ENCODE measurements at regions not wholly inside any gene's neighbourhood (a gene's known extent, or its start where the extent isn't known, plus 50 kb on each side); places are given as distances from the start of the nearest gene placed in this dataset.

DNA sequence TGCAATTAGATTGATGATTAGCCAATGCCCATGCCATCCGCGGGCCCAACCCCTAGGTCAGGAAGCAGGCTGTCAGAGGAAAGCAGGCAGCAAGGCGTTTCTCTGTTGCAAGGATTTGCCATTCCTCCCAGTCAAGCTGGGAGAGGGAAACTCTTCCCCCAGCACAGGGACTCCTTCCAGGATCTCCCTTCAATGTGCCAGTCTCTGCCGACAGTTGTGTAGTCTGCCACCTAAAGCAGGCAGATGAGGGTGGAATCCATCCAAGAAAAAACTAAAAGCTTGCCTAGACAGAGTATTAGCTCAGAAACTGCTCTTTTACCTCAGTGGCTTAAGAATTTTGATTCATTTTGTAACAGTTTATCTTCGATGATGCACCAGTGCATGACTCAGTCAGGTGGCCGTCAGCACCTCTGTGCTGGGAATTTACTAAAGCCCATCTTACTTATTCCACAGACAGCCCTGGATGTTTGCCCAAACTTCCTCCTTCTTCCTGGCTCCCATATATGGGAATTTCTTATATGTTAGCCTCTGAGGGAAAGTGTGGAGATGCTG is 501.5 kb upstream of the THBS1 start:
- no peak overlapping the region for H3K4me3 Mint-ChIP-seq
- DNase-seq (ENCODE audit: low spot score in 2 of 2) (no peak), ATAC-seq (no peak)
- no peaks in the 10 kb centered on the region for H3K36me3 Mint-ChIP-seq
- no peaks in the 10 kb centered on the region for H3K9me3 Mint-ChIP-seq
- no peak overlapping the region for H3K27ac Mint-ChIP-seq
- H3K4me1 Mint-ChIP-seq = no peaks in the 10 kb centered on the region

DNA sequence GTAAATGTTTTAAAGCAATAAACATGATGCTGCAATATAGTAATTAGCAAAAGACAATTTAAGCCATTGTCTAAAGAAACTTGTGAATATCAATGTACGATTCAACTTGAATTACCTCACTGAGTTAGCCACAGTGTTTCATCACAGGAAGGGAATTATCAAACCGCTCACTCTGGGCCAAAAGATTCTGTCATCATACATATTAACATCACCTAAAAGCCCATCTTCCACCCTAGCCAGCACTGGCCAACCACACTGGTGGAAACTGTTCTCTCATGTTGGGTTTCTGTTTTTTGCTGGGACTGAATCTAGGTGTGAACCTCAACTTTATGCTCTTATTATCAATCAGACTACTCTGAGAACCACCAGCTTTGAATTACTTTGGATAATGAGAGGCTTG is 497.7 kb upstream of the THBS1 start:
- Mint-ChIP-seq H3K36me3 (no peaks in the 10 kb centered on the region), H3K27ac (no peak overlapping the region), H3K4me1 (no peaks in the 10 kb centered on the region), H3K4me3 (no peak overlapping the region), H3K9me3 (no peaks in the 10 kb centered on the region)
- DNase-seq (ENCODE audit: low spot score in 2 of 2) = no peak
- peak; percentile 49 for ATAC-seq

DNA sequence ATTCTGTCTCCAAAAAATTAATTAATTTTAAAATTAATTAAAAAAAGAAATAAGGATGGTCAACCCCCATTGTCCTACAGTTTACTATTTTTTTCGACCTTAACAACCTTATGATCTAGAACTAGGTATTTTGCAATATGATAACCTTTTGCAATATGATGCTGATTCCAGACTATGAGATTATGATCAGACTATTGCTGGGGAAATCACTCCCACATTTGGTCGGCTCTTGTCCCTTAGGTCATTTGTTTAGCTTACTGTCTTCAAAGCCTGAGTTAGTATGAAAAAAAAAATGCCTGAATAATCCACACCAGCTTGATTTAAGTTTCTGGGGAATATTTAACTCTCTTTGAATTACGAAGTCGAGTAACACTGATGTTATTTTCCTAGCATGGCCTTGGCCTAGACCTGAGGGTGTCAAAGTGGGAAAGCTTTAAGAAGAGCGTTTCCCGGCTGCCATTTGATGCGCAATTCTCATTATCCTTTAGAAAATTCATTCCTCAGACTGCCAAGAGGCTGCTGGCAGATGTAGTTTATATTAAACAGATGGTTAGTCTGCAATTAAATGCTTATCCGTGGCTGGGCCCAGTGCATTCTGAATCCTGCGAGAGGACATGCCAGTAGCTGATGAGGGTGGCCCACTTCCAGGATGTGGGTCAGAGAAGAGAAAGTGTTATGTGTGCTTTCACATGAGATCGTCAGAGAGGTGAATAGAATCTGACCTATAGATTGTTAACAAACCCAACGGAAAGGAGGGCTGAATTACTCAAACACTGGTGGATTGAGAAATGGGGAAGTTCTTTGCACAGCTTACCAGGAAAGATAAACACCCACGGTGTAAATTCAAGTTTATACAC is 496.0 kb upstream of the THBS1 start:
- Mint-ChIP-seq H3K27ac (no peak overlapping the region), H3K9me3 (no peaks in the 10 kb centered on the region), H3K4me3 (no peak overlapping the region), H3K4me1 (no peaks in the 10 kb centered on the region), H3K36me3 (no peaks in the 10 kb centered on the region)
- peak; percentile 64 for ATAC-seq
- no peak for DNase-seq (ENCODE audit: low spot score in 2 of 2)

DNA sequence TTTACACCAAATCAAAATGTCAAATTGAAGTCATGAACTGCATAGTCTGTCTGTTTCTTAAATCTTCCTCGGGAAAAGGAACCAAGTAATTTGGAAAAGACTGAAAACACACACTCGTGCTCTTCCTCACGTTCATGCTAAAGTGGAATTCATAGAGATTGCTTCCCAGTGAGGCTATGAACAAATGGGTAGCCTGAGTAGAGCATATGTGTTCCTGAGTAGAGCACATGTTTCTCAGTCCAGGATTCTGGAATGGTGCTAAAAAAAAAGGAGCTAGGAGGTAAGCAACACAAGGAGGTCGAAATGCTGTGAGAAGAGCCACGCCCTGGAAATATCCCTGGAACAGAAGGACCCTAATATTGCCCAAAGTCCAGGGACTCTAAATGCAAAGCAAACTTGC is 494.2 kb upstream of the THBS1 start:
- no peak overlapping the region for H3K27ac Mint-ChIP-seq
- no peaks in the 10 kb centered on the region for H3K9me3 Mint-ChIP-seq
- ATAC-seq = no peak
- DNase-seq (ENCODE audit: low spot score in 2 of 2) = no peak
- no peaks in the 10 kb centered on the region for H3K36me3 Mint-ChIP-seq
- H3K4me1 Mint-ChIP-seq = no peaks in the 10 kb centered on the region
- no peak overlapping the region for H3K4me3 Mint-ChIP-seq

DNA sequence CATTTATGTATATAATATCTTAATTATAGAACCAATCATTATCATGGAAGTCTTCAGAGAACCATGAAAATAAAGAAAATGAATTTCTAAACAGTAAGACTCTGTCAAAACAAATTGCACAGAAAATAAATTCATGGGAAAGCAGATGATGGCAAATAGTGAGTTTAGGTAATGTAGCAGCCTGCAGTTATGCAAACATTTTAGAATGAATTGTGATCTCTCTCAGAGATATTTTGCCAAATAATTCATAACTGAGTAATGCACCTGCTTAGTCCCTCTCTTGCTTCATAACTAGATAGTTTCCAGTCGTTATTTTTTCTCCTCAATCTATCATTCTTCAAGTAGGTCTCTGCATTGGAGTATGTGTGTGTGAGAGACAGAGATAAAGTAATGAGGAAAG is 492.7 kb upstream of the THBS1 start:
- ATAC-seq = no peak
- H3K9me3 Mint-ChIP-seq = no peaks in the 10 kb centered on the region
- H3K4me3 Mint-ChIP-seq = no peak overlapping the region
- no peaks in the 10 kb centered on the region for H3K36me3 Mint-ChIP-seq
- no peak overlapping the region for H3K27ac Mint-ChIP-seq
- H3K4me1 Mint-ChIP-seq = no peaks in the 10 kb centered on the region
- no peak for DNase-seq (ENCODE audit: low spot score in 2 of 2)

DNA sequence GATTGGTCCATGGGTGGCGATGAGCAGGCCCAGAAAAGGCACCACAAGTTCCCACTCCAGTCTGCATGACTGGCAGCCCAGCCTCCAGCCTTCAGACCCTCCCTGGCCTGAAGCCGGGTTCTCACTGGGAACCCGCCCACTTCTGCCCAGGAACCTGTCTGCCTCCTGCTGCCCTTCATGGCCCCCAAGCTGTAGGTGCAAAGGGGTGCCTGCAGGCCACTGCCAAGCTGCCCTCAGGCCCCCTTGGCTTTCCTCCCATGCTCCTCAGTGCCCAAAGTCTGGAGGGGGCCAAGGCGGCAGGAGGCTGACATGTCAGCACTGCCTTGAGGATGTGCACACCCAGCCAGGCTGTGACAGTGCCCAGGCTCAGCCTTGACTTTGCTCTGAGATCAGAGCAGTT is 488.5 kb upstream of the THBS1 start:
- no peak for DNase-seq (ENCODE audit: low spot score in 2 of 2)
- no peak overlapping the region for H3K27ac Mint-ChIP-seq
- H3K9me3 Mint-ChIP-seq = no peaks in the 10 kb centered on the region
- peak; percentile 16 for ATAC-seq
- H3K4me1 Mint-ChIP-seq = no peaks in the 10 kb centered on the region
- H3K4me3 Mint-ChIP-seq = no peak overlapping the region
- H3K36me3 Mint-ChIP-seq = no peaks in the 10 kb centered on the region

DNA sequence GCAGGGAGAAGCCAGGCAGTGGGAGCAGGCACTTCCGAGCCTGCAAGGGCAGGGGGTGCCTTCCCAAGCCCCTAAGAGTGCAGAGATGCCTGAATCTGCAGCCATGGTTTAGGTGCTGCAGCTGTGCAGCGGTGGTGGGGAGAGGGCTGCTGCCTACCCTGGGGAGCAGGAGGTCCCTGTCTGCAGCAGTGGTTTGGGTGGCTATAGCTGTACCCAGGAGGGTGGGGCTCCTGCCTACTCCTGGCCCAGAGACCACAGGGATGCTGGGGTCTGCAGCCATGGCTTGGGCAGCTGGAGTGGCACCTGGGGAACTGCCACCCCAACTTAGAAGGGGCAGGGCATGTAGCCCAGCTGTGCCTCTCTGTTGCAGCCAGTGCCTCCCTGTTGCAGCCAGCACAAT is 488.1 kb upstream of the THBS1 start:
- peak; percentile 37 for ATAC-seq
- no peaks in the 10 kb centered on the region for H3K9me3 Mint-ChIP-seq
- no peak for DNase-seq (ENCODE audit: low spot score in 2 of 2)
- no peak overlapping the region for H3K27ac Mint-ChIP-seq
- H3K36me3 Mint-ChIP-seq = no peaks in the 10 kb centered on the region
- no peak overlapping the region for H3K4me3 Mint-ChIP-seq
- no peaks in the 10 kb centered on the region for H3K4me1 Mint-ChIP-seq

DNA sequence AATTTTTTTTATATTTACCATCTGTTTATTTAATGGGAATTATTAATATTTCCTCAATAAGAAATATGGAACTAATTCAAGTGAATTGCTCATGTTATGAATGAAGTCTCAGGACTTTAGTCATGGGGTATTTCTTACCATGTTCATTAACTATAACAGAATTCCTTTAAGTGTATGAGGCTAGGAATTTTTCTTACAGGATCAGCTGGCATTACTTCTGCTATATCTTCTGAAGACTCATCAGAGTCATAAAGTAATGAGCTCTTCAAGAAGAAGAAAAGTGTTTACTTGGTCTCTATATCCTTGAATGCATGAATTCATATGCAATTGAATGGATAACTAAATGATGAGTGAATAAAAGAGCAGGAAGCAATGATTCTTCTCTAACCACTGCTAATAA is 486.8 kb upstream of the THBS1 start:
- DNase-seq (ENCODE audit: low spot score in 2 of 2) (no peak), ATAC-seq (no peak)
- H3K9me3 Mint-ChIP-seq = no peaks in the 10 kb centered on the region

DNA sequence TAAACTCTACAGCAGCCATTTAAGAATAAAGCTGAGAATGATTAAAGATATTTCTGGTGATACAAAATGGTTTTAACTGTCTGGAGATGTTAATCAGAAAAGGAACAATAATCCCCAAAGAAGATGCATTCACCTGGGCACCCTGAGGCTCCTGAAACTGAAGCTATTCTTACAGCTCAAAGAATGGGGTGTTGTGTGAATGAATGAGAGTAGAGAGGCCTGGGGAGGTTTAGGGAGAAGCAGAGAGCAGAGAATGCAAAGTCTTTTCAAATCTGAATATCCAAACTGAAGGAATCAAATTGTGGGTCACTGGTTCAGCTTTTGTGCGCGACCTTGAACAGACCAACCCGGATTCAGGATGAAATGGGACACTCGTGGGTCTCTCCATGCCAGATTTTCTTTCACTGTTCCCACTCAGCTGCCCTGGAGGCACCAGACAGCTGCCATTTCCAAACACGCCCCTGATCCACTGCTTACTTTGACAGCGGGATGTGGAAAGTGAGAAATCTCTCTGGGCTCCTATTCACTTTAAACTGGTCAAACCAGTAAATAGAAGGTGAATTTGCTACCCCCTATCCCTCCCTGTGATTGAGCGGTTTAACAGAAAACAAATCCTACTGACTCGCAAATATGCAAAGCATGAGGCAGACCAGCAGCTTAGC is 485.5 kb upstream of the THBS1 start:
- no peak overlapping the region for H3K4me3 Mint-ChIP-seq
- no peak for DNase-seq (ENCODE audit: low spot score in 2 of 2)
- no peak overlapping the region for H3K27ac Mint-ChIP-seq
- no peaks in the 10 kb centered on the region for H3K4me1 Mint-ChIP-seq
- ATAC-seq = no peak
- no peaks in the 10 kb centered on the region for H3K36me3 Mint-ChIP-seq
- H3K9me3 Mint-ChIP-seq = no peaks in the 10 kb centered on the region

More for the DNA sequence above, 486.8 kb upstream of the THBS1 start:
- no peak overlapping the region for H3K27ac Mint-ChIP-seq
- H3K4me3 Mint-ChIP-seq = no peak overlapping the region
- no peaks in the 10 kb centered on the region for H3K4me1 Mint-ChIP-seq
- H3K36me3 Mint-ChIP-seq = no peaks in the 10 kb centered on the region

DNA sequence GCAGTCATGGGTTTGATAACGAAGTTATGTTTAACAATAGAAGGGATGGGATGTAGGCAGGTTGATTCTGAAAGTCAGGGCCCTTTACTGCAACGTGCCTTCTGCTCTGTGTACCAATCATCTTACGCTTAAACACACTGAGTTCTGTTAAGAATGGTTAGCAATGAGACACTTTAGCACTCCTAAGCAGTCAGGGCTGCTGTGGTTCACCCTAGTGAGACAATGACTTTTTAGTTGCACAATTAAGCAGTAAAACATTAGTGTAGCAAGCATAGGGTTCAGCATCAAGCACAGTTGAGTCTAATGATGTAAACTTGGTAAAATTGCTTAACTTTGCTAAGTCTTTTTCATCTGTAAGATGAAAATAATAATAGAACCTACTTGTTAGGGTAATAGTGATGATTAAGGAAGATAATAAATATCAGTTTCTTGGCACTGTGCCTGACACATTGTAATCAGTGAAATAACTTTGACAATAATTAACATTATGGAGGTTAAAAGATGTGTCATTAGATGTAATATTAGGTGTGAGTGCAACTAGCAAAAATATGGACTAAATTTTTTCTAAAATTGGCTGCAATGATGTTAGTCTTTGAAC is 484.2 kb upstream of the THBS1 start:
- H3K36me3 Mint-ChIP-seq = no peaks in the 10 kb centered on the region
- no peak overlapping the region for H3K4me3 Mint-ChIP-seq
- DNase-seq (ENCODE audit: low spot score in 2 of 2) = no peak
- ATAC-seq = no peak
- no peak overlapping the region for H3K27ac Mint-ChIP-seq
- H3K9me3 Mint-ChIP-seq = no peaks in the 10 kb centered on the region
- no peaks in the 10 kb centered on the region for H3K4me1 Mint-ChIP-seq

DNA sequence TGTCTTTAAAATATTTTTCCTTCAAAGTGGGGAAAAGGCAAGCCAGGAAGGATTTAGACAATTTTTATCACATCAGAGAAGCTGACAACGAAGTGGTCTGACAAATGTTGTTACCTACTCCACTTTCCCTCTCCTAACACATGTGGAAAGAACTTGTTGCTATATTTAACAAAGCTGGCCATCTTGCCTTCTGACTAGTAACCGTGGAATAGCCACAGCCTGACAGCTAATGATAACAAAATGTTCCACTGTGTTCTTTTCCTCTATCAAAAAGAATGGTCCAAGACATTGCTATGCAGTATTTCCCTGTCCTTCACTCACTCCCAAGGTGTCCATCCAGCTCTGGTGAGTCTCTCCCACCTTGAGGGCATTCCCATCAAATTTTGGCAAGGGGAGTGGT is 481.4 kb upstream of the THBS1 start:
- ATAC-seq = no peak
- H3K9me3 Mint-ChIP-seq = peaks cover 6% of the 10 kb centered on the region

DNA sequence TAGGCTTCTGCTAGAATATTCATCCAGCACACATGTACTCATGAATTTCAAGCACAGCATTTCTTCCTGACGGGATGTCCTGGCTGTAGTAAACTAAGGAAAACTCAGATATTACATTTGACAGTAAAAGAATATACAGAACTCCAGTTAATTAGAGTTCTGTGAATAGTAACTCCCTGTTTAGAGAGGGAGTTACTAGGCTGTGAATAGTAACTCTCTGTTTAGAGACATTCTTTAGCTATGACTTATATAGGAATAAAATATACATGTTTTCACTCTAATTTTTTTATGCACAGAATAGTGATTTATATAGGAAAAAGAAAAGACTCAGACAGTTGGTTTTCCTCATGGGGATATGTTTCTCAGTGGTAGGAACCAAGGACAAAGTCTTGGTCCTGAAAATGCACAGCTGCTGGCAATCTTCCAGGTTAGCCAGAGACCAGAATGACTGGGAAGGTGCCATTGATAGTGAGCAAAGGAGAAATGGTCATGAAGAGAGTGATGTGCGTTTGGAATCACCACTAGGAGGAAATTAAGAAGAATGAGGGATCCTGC is 480.7 kb upstream of the THBS1 start:
- no peaks in the 10 kb centered on the region for H3K4me1 Mint-ChIP-seq
- H3K4me3 Mint-ChIP-seq = no peak overlapping the region
- ATAC-seq = no peak
- H3K9me3 Mint-ChIP-seq = peaks cover 6% of the 10 kb centered on the region
- no peaks in the 10 kb centered on the region for H3K36me3 Mint-ChIP-seq
- no peak overlapping the region for H3K27ac Mint-ChIP-seq
- DNase-seq (ENCODE audit: low spot score in 2 of 2) = no peak

More for the DNA sequence above, 481.4 kb upstream of the THBS1 start:
- no peaks in the 10 kb centered on the region for H3K36me3 Mint-ChIP-seq
- H3K27ac Mint-ChIP-seq = no peak overlapping the region
- DNase-seq (ENCODE audit: low spot score in 2 of 2) = no peak
- H3K4me3 Mint-ChIP-seq = no peak overlapping the region
- H3K4me1 Mint-ChIP-seq = no peaks in the 10 kb centered on the region

DNA sequence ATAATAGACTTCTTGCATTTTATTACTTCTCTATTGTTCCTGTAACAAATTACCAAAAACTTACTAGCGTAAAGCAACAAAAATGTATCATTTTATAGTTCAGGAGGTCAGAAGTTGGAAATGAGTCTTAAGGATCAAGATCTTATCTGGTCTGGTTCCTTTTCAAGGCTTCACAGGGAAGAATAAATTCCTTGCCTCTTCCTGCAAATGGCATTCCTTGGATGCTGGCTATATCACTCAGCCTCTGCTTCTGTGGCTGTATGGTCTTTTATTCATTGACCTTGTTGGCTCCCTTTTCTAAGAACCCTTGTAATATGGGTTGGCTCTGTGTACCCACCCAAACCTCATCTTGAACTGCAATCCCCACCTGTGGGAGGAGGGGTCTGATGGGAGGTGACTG is 478.4 kb upstream of the THBS1 start:
- Mint-ChIP-seq H3K27ac (no peak overlapping the region), H3K9me3 (peaks cover 6% of the 10 kb centered on the region), H3K36me3 (no peaks in the 10 kb centered on the region), H3K4me1 (no peaks in the 10 kb centered on the region), H3K4me3 (no peak overlapping the region)
- DNase-seq (ENCODE audit: low spot score in 2 of 2) (no peak), ATAC-seq (no peak)

DNA sequence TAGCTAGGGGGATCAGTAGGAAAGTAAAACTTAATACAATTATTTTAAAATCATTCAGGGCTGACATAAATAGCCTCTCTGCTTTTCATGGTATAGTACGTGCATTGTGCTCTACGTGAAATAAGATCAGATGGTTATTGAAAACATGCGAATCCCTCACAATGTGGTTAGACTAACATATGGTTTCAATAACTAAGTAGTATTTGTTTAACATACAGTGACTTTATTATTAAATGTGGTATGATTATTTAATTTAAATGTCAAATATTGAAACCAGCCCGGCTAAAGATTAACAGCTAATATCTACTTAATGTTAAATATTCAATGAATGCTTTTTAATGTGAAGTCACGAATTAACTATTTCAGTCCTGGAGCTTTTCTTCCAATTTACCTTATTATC is 473.9 kb upstream of the THBS1 start:
- no peak overlapping the region for H3K4me3 Mint-ChIP-seq
- ATAC-seq (no peak), DNase-seq (ENCODE audit: low spot score in 2 of 2) (no peak)
- peaks cover 6% of the 10 kb centered on the region for H3K9me3 Mint-ChIP-seq
- no peak overlapping the region for H3K27ac Mint-ChIP-seq
- no peaks in the 10 kb centered on the region for H3K4me1 Mint-ChIP-seq
- no peaks in the 10 kb centered on the region for H3K36me3 Mint-ChIP-seq

DNA sequence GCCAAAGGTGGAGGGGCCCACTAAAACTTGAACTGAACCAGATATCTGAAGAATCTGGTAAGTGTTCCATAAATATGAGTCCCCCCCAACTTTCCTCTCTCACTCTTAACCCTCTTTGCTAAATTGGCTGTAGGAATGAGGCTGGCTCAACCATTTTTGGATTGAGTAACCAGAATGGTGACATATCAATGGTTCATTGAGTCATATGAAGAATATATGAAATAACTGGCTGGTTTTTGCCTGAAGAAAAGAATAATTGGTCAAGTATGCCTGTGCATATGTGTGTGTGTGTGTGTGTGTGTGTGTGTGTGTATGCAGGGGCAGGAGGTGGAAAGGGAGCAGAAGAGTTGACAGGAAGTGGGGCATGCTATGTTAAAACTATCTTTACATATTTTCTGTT is 472.9 kb upstream of the THBS1 start:
- Mint-ChIP-seq H3K9me3 (peaks cover 3% of the 10 kb centered on the region), H3K27ac (no peak overlapping the region), H3K4me1 (no peaks in the 10 kb centered on the region)

More for the DNA sequence above, 472.9 kb upstream of the THBS1 start:
- Mint-ChIP-seq H3K4me3 (no peak overlapping the region), H3K36me3 (no peaks in the 10 kb centered on the region)
- no peak for DNase-seq (ENCODE audit: low spot score in 2 of 2)
- ATAC-seq = no peak

Data from stimulated activated effector memory CD8-positive, alpha-beta T cell treated with anti-CD3 and anti-CD28 coated beads, Interleukin-12 subunit alpha, Interleukin-12 subunit beta, amount 100 ng/mL, for 72 hours (primary cell).